ENCODE measurements at regions not wholly inside any gene's neighbourhood (a gene's known extent, or its start where the extent isn't known, plus 50 kb on each side); places are given as distances from the start of the nearest gene placed in this dataset.

DNA sequence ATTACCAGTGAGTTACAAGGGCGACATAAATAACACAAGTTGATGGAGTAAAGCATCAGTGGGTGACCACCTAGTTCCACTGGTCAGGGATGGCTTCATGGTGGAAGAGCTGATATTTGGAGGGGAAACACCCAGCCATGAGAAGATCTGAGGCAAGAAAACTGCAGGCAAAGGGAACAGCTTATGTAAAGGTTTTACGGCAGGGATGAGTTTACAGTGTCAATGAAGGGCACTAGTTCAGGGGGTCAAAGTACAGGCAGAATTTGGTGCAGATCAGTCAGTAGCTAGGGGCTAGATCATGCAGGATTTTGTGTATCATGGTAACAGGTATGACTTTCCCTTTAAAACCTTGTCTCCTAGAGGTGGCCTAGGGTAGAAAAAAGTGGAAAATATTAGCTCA lies 339.6 kb downstream of the PMP22 start:
- Histone ChIP-seq H3K36me3 (ENCODE audit: control insufficient read depth, insufficient read depth, low read length) (no peaks in the 10 kb centered on the region), H3K27me3 (replicated peaks; ENCODE audit: control insufficient read depth, insufficient read depth, low read length) (no peaks in the 10 kb centered on the region), H3K4me3 (ENCODE audit: low read depth, low read length) (no peak overlapping the region), H3K9me3 (no peaks in the 10 kb centered on the region), H3K4me1 (no peaks in the 10 kb centered on the region)
- no peak for DNase-seq
- Mint-ChIP-seq H3K36me3 (ENCODE audit: insufficient read depth, unreplicated experiment) (no peaks in the 10 kb centered on the region), H3K4me3 (ENCODE audit: unreplicated experiment) (no peak overlapping the region), H3K4me1 (ENCODE audit: low read depth, unreplicated experiment) (no peaks in the 10 kb centered on the region), H3K27me3 (ENCODE audit: insufficient read depth, unreplicated experiment) (no peaks in the 10 kb centered on the region), H3K9me3 (ENCODE audit: unreplicated experiment) (no peaks in the 10 kb centered on the region), H3K27ac (ENCODE audit: unreplicated experiment) (no peak overlapping the region)
- no TSS peak for BruUV-seq (replicated peaks)
- intact Hi-C loops (cut with micrococcal nuclease; ENCODE audit: unreplicated experiment): no loop called here
- CTCF ChIA-PET: no interaction called here
- POLR2A ChIA-PET: no interaction called here
- TF ChIP-seq, protein P1, sequence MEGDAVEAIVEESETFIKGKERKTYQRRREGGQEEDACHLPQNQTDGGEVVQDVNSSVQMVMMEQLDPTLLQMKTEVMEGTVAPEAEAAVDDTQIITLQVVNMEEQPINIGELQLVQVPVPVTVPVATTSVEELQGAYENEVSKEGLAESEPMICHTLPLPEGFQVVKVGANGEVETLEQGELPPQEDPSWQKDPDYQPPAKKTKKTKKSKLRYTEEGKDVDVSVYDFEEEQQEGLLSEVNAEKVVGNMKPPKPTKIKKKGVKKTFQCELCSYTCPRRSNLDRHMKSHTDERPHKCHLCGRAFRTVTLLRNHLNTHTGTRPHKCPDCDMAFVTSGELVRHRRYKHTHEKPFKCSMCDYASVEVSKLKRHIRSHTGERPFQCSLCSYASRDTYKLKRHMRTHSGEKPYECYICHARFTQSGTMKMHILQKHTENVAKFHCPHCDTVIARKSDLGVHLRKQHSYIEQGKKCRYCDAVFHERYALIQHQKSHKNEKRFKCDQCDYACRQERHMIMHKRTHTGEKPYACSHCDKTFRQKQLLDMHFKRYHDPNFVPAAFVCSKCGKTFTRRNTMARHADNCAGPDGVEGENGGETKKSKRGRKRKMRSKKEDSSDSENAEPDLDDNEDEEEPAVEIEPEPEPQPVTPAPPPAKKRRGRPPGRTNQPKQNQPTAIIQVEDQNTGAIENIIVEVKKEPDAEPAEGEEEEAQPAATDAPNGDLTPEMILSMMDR (IDR thresholded peaks at IDR 0.05; ENCODE audit: insufficient read depth in 1 of 2, low read depth in 1 of 2, low read length in 1 of 2, severe bottlenecking in 1 of 2, unreplicated experiment in 1 of 2): no peak

DNA sequence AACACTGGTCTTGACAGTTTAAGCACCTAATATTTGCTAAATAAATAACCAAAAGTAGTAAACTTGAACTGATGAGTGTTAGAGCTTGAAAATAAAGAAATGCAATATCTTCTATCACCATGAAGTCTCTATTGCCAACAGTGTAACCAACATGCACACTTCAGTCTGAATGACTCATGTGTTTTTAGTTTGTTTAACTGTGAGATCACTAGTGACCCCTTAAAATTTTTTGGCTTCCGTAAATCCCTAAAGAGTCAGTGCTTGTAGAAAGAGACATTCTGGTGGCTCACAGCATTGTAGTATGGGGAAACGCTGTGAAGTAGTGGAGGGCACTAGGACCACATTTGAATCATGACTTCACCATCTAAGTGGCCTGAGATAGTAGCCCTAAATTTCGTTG lies 341.1 kb downstream of the PMP22 start:
- H3K36me3 Mint-ChIP-seq (ENCODE audit: insufficient read depth, unreplicated experiment): no peaks in the 10 kb centered on the region
- POLR2A ChIA-PET: no interaction called here
- Histone ChIP-seq H3K4me1 (no peaks in the 10 kb centered on the region), H3K4me3 (ENCODE audit: low read depth, low read length) (no peak overlapping the region), H3K36me3 (ENCODE audit: control insufficient read depth, insufficient read depth, low read length) (no peaks in the 10 kb centered on the region), H3K27me3 (replicated peaks; ENCODE audit: control insufficient read depth, insufficient read depth, low read length) (no peaks in the 10 kb centered on the region), H3K9me3 (no peaks in the 10 kb centered on the region)
- H3K4me1 Mint-ChIP-seq (ENCODE audit: low read depth, unreplicated experiment): no peaks in the 10 kb centered on the region
- H3K27me3 Mint-ChIP-seq (ENCODE audit: insufficient read depth, unreplicated experiment): no peaks in the 10 kb centered on the region
- no TSS peak for BruUV-seq (replicated peaks)
- no peak for DNase-seq
- intact Hi-C loops (cut with micrococcal nuclease; ENCODE audit: unreplicated experiment): no loop called here
- TF ChIP-seq, protein P1 (IDR thresholded peaks at IDR 0.05; ENCODE audit: insufficient read depth in 1 of 2, low read depth in 1 of 2, low read length in 1 of 2, severe bottlenecking in 1 of 2, unreplicated experiment in 1 of 2): no peak
- H3K27ac Mint-ChIP-seq (ENCODE audit: unreplicated experiment): no peak overlapping the region
- H3K9me3 Mint-ChIP-seq (ENCODE audit: unreplicated experiment): no peaks in the 10 kb centered on the region
- CTCF ChIA-PET: no interaction called here
- no peak overlapping the region for H3K4me3 Mint-ChIP-seq (ENCODE audit: unreplicated experiment)

DNA sequence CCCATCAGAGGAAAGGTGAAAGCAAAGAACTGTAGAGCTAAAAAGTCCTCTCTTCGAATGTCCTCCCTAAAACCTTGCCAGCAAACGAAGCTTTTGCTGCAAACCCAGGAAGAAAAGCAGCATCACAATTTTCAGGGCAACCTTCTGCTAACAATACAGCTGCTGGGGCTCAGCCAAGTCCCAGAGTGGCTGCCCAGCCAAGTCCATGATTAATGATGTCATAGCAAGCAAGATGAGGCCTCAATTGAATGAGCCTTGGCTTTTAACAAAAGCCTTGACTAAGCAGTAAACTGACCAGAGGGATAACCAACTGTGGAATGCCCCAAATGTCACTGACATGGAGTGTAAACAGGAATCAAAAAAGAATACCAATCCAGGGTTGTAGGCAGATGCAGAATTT lies 342.7 kb downstream of the PMP22 start:
- Mint-ChIP-seq H3K36me3 (ENCODE audit: insufficient read depth, unreplicated experiment) (no peaks in the 10 kb centered on the region), H3K4me3 (ENCODE audit: unreplicated experiment) (no peak overlapping the region), H3K27me3 (ENCODE audit: insufficient read depth, unreplicated experiment) (no peaks in the 10 kb centered on the region), H3K4me1 (ENCODE audit: low read depth, unreplicated experiment) (no peaks in the 10 kb centered on the region), H3K9me3 (ENCODE audit: unreplicated experiment) (no peaks in the 10 kb centered on the region), H3K27ac (ENCODE audit: unreplicated experiment) (no peak overlapping the region)
- ChIA-PET CTCF (no interaction called here), POLR2A (no interaction called here)
- BruUV-seq (replicated peaks): no TSS peak
- intact Hi-C loops (cut with micrococcal nuclease; ENCODE audit: unreplicated experiment): no loop called here
- Histone ChIP-seq H3K27me3 (replicated peaks; ENCODE audit: control insufficient read depth, insufficient read depth, low read length) (no peaks in the 10 kb centered on the region), H3K4me3 (ENCODE audit: low read depth, low read length) (no peak overlapping the region), H3K36me3 (ENCODE audit: control insufficient read depth, insufficient read depth, low read length) (no peaks in the 10 kb centered on the region), H3K4me1 (no peaks in the 10 kb centered on the region), H3K9me3 (no peaks in the 10 kb centered on the region)
- no peak for DNase-seq
- TF ChIP-seq, protein P1 (IDR thresholded peaks at IDR 0.05; ENCODE audit: insufficient read depth in 1 of 2, low read depth in 1 of 2, low read length in 1 of 2, severe bottlenecking in 1 of 2, unreplicated experiment in 1 of 2): no peak

Data from Caco-2 (cell line).